Activated gamma-delta T cell treated with Interleukin-2 at 50 U/mL for 16 hours (primary cell): ENCODE measurements at regions not wholly inside any gene's neighbourhood (a gene's known extent, or its start where the extent isn't known, plus 50 kb on each side); places are given as distances from the start of the nearest gene placed in this dataset.

Experiments
- DNase-seq: peaks from one replicate; pipeline ENCODE4 v3.0.0-alpha.2; 2020

DNA sequence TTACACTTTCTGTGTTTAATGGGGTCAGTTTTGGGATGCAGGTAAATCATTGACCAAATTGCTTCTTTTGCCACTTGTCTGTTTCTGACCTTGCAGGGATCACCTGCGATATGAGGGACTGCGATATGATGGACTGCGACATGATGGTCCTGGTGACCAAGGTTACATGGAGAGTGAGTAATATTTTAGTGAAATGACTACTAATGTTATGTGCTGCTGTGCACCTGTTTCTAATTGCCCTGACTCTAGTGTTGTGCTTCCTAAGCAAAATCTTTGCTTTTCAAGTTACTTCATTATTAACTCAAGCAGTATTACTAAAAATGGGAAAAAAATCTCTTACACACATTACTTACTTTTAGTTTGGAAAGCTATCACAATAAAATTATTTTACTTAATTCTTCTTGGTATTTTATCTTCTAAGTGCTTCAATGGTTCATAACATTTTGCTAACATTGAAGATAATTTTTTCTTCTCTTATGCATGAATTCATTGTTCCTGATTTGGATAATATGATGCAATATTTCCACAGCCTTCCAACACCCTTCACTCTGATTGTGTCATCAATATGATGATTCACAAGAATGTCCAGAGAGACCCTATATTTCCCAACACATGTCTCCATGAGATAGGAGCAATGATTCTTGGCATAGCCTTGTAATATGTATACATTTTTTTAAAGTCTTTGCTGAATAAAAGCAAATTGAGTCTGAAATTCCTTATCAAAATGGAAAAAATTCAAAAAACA lies 306.2 kb upstream of the AKR1E2 start:
- DNase-seq: no peak

DNA sequence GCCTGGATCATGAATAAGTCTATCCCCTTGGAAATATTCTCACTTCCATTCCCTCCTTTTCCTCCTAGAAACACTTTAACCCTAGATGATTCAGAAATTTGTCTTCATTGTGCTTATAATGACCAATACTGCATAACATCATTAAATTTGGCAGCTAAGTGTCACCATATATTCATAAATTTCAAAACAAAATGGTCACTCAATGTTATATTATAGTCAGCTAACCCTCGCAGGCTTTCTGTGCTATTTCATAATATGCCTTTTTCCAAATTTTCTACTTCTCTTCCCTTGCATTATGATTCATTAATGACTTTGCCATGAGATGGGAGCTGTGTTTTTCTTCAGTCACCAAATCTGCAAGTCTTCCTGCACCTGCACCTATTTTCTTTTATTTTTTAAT lies 308.3 kb upstream of the AKR1E2 start:
- DNase-seq: no peak

DNA sequence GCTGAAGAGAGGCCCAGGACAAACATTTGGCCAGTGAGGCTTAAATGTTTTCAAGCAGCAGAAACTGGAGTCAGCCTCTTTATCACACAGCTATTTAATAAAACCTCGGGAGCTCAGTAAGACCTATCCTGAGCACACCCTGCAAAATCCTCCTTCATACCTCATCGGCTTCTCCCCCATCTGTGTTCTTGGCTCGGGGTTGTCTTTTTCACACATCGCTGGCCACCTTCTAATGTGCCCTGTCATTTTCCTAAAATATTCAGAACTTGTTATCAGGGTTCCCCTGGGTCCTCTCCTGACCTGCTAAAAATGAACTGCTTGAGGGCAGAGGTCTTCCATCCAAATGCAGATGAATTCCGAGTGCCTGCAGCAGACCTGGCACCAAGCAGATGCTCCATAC lies 310.3 kb upstream of the AKR1E2 start:
- no peak for DNase-seq

GRCh38 chr10:4514445-4515108 lies 311.4 kb upstream of the AKR1E2 start:
- no peak for DNase-seq

- no peak for DNase-seq
Observed at GRCh38 chr10:4512671-4513240, 313.3 kb upstream of the AKR1E2 start.

DNA sequence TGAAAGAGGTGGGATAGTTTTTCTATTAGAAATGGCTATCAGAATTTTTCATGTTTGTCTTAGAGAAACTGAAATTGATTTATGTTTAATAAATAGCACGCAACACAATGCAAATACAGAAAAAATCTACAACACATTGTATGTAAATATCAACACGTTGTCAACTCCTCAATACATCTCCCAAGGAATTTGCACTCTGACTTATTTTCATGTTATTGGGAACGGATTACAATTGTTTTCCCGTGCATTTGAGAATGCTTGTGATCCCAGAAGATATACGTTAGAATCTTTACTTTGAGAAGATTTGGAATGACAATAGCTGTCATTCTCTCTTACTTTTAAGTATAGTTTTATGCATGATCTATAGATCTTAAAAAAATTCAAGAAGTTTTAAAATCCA lies 313.8 kb upstream of the AKR1E2 start:
- DNase-seq: no peak

GRCh38 chr10:4511509-4511908 lies 314.5 kb upstream of the AKR1E2 start:
- DNase-seq: no peak

DNA sequence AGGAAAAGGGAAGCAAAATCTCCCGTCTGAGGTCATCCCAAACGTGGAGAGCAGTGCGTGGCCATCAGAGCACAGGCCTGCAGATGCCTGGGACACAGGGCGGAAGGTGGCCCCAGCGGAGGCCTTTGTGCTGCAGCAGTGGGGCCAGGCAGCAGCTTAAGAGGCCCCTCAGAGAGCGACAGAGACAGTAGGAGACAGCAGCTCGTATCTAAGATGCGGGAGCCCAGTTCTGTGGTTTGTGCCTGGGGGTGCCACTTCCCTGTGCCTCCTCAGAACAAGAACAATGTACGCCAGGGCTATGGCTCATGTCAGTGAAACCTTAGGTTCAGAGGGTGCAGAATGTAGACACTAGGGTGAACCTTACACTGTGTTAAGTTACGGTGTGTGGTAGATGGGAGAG lies 316.6 kb upstream of the AKR1E2 start:
- DNase-seq: no peak

- DNase-seq: no peak
Observed at GRCh38 chr10:4506095-4506494, 319.9 kb upstream of the AKR1E2 start.

DNA sequence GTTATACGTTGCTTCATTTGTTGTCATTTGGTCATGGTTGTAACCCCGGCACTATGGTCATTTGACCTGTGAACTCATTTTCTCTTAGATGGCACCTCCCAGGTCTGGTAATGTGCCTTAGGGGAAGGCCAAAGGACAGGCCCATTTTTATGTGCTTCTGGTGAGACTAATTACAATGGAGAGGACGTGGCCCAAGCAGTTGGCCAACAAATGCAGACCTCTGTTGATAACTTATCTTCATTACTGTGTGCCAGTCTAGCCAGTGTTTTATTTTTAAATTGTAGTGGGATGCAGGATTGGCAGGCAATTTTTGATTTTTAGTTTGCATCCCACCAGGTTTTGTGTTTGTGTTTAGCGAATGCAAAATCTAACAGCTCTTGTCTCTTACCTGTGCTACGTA lies 321.5 kb upstream of the AKR1E2 start:
- DNase-seq: no peak

GRCh38 chr10:4503076-4503475 lies 322.9 kb upstream of the AKR1E2 start:
- no peak for DNase-seq

GRCh38 chr10:4501306-4501705 lies 324.7 kb upstream of the AKR1E2 start:
- DNase-seq: no peak

DNA sequence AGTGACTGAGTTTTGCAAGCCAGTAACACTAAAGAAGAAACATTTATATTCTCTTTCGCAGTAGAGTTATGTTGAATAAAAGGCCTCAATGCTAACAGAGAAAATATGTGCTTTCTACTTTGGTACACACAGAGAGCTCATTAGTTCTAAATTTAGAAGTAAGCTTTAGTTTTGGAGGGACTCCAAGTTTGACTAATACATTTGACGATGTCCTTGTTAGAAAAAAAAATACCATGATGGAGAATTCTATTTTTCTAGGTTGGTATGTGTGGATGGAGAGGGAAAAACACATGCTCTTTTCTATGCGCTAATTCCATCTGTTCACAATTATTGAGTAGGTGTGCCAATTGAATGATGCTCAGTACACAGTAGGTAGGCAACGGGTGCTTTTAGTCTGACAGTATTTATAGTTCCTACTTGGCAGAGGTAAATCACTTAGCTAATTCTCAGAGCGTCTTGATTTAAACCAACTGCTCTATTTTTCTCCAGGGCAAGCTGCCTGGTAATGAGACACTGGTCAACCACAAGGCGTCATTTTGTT lies 327.2 kb upstream of the AKR1E2 start:
- no peak for DNase-seq

GRCh38 chr10:4494551-4494950 lies 331.5 kb upstream of the AKR1E2 start:
- DNase-seq: no peak

DNA sequence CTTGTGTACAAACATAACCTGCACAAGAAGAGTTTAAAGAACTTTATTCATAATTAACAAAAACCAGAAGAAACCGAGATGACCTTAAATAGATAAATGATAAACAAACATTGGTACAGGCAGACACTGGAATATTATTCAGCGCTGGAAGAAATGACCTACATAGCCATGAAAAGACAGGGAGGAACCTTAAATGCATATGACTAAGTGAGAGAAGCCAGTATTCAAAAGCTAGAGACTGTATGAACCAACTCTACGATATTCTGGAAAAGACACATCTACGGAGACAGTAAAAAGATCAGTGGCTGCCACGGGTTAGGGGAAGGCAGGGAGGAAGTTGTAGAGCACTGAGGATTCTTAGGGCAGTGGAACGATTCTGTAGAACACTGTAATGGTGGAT lies 333.8 kb upstream of the AKR1E2 start:
- DNase-seq: no peak

DNA sequence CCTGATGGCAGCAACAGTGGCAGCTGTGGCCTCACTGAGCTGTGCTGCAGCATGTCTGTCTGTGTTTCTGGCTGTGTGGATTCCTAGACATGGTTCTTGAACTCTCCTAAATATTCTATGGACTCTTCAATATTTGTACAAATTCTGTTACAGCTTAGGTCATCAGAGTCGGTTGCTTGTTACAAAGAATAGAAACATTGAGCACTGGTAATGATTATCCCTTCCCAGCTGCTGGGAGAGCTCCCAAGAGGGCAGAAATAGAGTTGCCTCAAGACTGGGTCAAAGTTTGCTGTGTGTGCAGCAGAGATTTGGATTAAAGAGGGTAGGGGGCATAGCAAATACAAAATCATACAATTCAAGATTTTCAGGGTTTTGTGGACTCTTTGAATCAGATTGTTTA lies 337.1 kb upstream of the AKR1E2 start:
- DNase-seq: no peak

DNA sequence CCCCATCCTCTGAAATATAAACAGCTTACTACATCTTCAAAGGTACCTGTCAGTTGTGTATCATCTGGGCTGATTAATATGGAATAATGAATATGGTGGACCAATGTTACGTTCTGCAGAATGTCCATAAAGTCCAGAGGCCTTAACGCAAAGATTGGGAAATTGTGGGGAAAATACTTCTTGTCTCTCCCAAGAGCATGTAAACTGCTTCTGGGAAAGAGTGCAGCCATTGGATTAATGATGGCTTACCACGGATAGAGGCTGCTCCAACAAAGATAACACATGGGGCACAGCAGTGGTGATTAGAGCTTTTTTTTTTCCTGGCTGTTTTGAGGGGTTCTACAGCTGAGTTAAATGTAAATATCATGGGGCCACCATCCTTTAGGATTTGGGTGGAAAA lies 340.4 kb upstream of the AKR1E2 start:
- no peak for DNase-seq

DNA sequence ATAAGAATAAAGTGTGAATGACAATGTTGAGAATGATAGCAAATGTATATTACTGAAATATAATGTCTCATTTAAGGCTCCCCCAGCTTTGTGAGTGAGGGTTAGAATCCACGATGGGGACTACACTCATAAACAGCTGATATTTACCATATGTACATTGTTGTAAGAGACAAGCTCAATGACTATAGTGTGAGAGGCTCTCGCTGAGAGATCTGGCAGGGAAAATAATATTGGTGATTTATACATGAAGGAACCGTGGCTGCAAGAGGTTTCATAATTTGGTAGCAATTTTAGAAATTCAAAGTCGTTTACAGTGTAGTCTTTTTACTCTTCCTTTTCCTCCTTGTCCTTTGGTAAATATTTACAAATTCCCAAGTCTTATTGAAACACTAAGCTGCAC lies 342.2 kb upstream of the AKR1E2 start:
- DNase-seq: no peak

DNA sequence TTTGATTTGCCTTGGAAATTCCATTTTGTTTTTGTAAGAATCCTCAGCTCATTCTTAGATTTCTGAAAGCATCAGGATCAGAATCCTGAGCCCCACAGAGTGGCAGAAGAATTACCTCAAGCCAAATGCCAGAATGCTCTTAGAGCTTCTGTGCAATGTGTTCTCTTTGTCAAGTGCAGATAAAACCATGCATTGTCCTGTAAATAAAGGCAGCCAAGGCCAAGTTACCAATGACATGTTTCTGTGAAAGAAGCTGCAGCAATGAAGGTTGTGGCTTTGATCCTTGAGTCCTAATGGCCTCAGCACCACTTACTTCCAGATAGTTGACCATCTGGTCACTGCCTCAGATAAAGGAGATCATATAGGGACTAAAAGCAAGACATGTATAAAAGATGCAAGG lies 343.3 kb upstream of the AKR1E2 start:
- DNase-seq: no peak

- DNase-seq: no peak
Observed at GRCh38 chr10:4481192-4481591, 344.8 kb upstream of the AKR1E2 start.

DNA sequence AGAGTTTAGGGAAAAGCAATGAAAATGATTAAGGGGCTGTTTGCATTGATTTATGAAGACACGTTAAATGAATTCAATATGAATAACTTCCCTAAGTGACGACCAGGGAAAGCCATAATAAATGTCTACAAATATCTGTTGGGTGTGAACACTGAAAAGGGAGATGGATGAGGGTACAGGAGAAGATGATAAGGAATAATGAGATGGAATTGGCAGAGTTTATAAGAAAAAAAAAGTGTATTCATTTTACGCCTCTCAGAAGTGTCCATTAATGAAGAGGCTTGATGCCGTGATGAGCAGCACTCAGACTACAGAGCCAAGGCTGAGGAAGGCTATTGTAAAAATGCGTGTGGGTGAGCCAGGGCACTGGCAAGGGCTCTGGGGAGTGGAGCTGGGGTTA lies 346.7 kb upstream of the AKR1E2 start:
- no peak for DNase-seq

GRCh38 chr10:4477664-4478063 lies 348.3 kb upstream of the AKR1E2 start:
- DNase-seq: no peak

GRCh38 chr10:4475827-4476490 lies 350.0 kb upstream of the AKR1E2 start:
- DNase-seq: no peak

DNA sequence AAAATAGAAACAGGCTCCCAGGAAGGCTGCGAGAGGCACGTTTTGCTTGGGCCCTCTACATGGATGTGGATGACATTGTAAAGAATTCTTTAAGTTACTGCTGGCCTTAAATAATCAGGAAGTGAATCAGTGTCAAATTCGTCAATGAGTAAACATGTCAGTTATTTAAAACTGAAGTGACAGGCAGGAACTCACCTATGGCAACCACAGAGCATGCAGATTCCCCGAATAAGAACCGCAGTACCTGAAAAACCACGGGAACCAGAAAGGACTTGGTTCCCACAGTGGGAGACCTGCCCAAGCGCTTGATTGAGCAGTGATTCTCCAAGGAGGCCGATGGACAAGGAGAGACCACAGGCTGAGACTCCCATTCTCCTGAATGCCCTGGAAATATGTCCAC lies 351.2 kb upstream of the AKR1E2 start:
- DNase-seq: no peak
